Progenitor cell of endocrine pancreas (in vitro differentiated cells): ENCODE measurements at regions not wholly inside any gene's neighbourhood (a gene's known extent, or its start where the extent isn't known, plus 50 kb on each side); places are given as distances from the start of the nearest gene placed in this dataset.

Experiments used
- DNase-seq: peaks from one replicate; pipeline ENCODE4 v3.0.0; 2021; ENCODE audit warnings: low spot score; ENCODE audit not compliant: unreplicated experiment
- H3K27ac Mint-ChIP-seq: 2 replicates; pipeline ENCODE4 v1.8.0; 2021; ENCODE audit warnings: mild to moderate bottlenecking, moderate library complexity, mixed read lengths
- H3K27me3 Mint-ChIP-seq: 2 replicates; pipeline ENCODE4 v1.8.0; 2021; ENCODE audit warnings: mixed read lengths
- H3K36me3 Mint-ChIP-seq: 2 replicates; pipeline ENCODE4 v1.8.0; 2022; ENCODE audit warnings: mixed read lengths; ENCODE audit not compliant: insufficient read depth
- H3K4me1 Mint-ChIP-seq: 2 replicates; pipeline ENCODE4 v1.8.0; 2021; ENCODE audit warnings: low read depth, mixed read lengths
- H3K4me3 Mint-ChIP-seq: 2 replicates; pipeline ENCODE4 v1.8.0; 2021; ENCODE audit warnings: low read depth, mild to moderate bottlenecking, moderate library complexity, mixed read lengths
- H3K9me3 Mint-ChIP-seq: 2 replicates; pipeline ENCODE4 v1.8.0; 2021; ENCODE audit warnings: low read depth, mixed read lengths
- CTCF ChIP-seq: fragments of 200-600 bp; sonication (generic); IDR thresholded peaks from one replicate; pipeline ENCODE4 v1.5.0; 2021; ENCODE audit warnings: antibody characterized with exemption, mild to moderate bottlenecking; ENCODE audit not compliant: unreplicated experiment

GRCh38 chr14:38391334-38391733 is 135.4 kb upstream of the CLEC14A start:
- Mint-ChIP-seq H3K4me3 (no peak overlapping the region), H3K27ac (no peak overlapping the region), H3K9me3 (no peaks in the 10 kb centered on the region), H3K27me3 (no peaks in the 10 kb centered on the region), H3K36me3 (no peaks in the 10 kb centered on the region), H3K4me1 (peaks cover 4% of the 10 kb centered on the region)
- no peak for TF ChIP-seq CTCF
- DNase-seq = no peak

GRCh38 chr14:38389681-38390080 is 133.8 kb upstream of the CLEC14A start:
- no peak for TF ChIP-seq CTCF
- Mint-ChIP-seq H3K27ac (no peak overlapping the region), H3K4me1 (no peaks in the 10 kb centered on the region), H3K27me3 (no peaks in the 10 kb centered on the region), H3K36me3 (no peaks in the 10 kb centered on the region), H3K9me3 (no peaks in the 10 kb centered on the region), H3K4me3 (no peak overlapping the region)
- DNase-seq = no peak

- Mint-ChIP-seq H3K9me3 (no peaks in the 10 kb centered on the region), H3K4me1 (no peaks in the 10 kb centered on the region), H3K27me3 (no peaks in the 10 kb centered on the region), H3K4me3 (no peak overlapping the region), H3K27ac (no peak overlapping the region), H3K36me3 (no peaks in the 10 kb centered on the region)
- no peak for TF ChIP-seq CTCF
- no peak for DNase-seq
Measured at GRCh38 chr14:38387821-38388220, 131.9 kb upstream of the CLEC14A start.

- no peak for DNase-seq
- Mint-ChIP-seq H3K9me3 (peaks cover 1% of the 10 kb centered on the region), H3K4me1 (no peaks in the 10 kb centered on the region), H3K27me3 (no peaks in the 10 kb centered on the region), H3K4me3 (no peak overlapping the region), H3K27ac (no peak overlapping the region), H3K36me3 (no peaks in the 10 kb centered on the region)
- TF ChIP-seq CTCF = no peak
Measured at GRCh38 chr14:38385836-38386235, 129.9 kb upstream of the CLEC14A start.

GRCh38 chr14:38385343-38385742 is 129.4 kb upstream of the CLEC14A start:
- Mint-ChIP-seq H3K4me3 (no peak overlapping the region), H3K9me3 (peaks cover 3% of the 10 kb centered on the region), H3K27ac (no peak overlapping the region), H3K36me3 (no peaks in the 10 kb centered on the region), H3K27me3 (no peaks in the 10 kb centered on the region), H3K4me1 (no peaks in the 10 kb centered on the region)
- TF ChIP-seq CTCF = no peak
- DNase-seq = no peak

GRCh38 chr14:38384741-38385140 is 128.8 kb upstream of the CLEC14A start:
- H3K4me1 Mint-ChIP-seq = no peaks in the 10 kb centered on the region
- no peaks in the 10 kb centered on the region for H3K27me3 Mint-ChIP-seq
- H3K36me3 Mint-ChIP-seq = no peaks in the 10 kb centered on the region
- DNase-seq = no peak
- H3K9me3 Mint-ChIP-seq = peaks cover 3% of the 10 kb centered on the region
- no peak for TF ChIP-seq CTCF
- H3K27ac Mint-ChIP-seq = no peak overlapping the region
- no peak overlapping the region for H3K4me3 Mint-ChIP-seq
